ENCODE measurements at regions not wholly inside any gene's neighbourhood (a gene's known extent, or its start where the extent isn't known, plus 50 kb on each side); places are given as distances from the start of the nearest gene placed in this dataset.
"Not testable (repeated sequence)": the region's sequence is repeated elsewhere in the genome, so short reads cannot be mapped to it uniquely, and the experiment has no call there.

DNA sequence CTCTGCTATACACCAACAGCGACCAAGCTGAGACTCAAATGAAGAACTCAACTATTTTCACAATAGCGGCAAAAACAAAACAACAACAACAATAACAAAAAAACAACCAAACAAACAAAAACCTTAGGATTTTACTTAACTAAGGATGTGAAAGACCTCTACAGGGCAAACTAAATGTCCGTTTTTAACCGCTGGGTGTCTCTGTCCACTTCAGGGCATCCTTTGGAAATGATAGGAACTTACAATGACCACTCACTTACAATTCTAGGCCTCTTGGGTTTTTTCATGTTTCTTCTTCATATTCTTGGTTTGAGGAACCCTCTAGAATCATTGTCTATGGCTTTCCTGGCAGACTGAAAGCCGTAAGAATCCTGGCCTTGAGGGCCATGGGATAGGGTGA, 134.0 kb upstream of the FAM78B start:
- TF ChIP-seq, protein P1, sequence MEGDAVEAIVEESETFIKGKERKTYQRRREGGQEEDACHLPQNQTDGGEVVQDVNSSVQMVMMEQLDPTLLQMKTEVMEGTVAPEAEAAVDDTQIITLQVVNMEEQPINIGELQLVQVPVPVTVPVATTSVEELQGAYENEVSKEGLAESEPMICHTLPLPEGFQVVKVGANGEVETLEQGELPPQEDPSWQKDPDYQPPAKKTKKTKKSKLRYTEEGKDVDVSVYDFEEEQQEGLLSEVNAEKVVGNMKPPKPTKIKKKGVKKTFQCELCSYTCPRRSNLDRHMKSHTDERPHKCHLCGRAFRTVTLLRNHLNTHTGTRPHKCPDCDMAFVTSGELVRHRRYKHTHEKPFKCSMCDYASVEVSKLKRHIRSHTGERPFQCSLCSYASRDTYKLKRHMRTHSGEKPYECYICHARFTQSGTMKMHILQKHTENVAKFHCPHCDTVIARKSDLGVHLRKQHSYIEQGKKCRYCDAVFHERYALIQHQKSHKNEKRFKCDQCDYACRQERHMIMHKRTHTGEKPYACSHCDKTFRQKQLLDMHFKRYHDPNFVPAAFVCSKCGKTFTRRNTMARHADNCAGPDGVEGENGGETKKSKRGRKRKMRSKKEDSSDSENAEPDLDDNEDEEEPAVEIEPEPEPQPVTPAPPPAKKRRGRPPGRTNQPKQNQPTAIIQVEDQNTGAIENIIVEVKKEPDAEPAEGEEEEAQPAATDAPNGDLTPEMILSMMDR (conservative IDR thresholded peaks at IDR 0.05; ENCODE audit: low read depth): no peak
- CTCF ChIA-PET: interaction anchor here (0.7 kb wide), 1 partner anchor 45 kb away, joined by 4 read pairs; no protein-coding TSS in a partner anchor
- no peak for DNase-seq (ENCODE audit: low spot score)
- no peak overlapping the region for H3K27ac ChIP-seq
- POLR2A ChIA-PET (ENCODE audit: low non-redundant PET): no interaction called here

GRCh38 chr1:166302989-166303758, 136.4 kb upstream of the FAM78B start:
- no peak overlapping the region for H3K27ac ChIP-seq
- POLR2A ChIA-PET (ENCODE audit: low non-redundant PET): no interaction called here
- no peak for DNase-seq (ENCODE audit: low spot score)
- TF ChIP-seq, protein P1 (conservative IDR thresholded peaks at IDR 0.05; ENCODE audit: low read depth): no peak
- CTCF ChIA-PET: no interaction called here

DNA sequence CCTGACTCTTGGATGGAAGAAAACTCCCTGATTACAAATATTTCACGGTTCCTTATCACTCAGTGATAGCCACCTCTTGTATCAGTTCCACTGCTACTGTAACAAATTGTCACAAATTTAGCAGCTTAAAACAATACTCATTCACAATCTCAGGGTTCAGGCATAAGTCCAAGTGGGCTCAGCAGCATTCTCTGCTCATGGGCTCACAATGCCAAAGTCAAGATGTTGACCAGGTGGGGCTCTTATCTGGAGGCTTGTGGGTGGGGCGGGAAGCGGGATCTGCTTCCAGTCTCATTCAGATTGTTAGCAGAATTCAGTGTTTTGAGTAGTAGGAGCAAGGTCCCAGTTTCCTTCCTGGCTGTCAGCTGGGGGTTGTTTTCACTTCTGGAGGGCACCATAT, 137.3 kb upstream of the FAM78B start:
- ChIA-PET POLR2A (ENCODE audit: low non-redundant PET) (no interaction called here), CTCF (no interaction called here)
- TF ChIP-seq, protein P1 (conservative IDR thresholded peaks at IDR 0.05; ENCODE audit: low read depth): no peak
- DNase-seq (ENCODE audit: low spot score): no peak
- H3K27ac ChIP-seq: no peak overlapping the region

GRCh38 chr1:166305371-166305770, 138.6 kb upstream of the FAM78B start:
- CTCF ChIA-PET: no interaction called here
- H3K27ac ChIP-seq: no peak overlapping the region
- TF ChIP-seq, protein P1 (conservative IDR thresholded peaks at IDR 0.05; ENCODE audit: low read depth): no peak
- no peak for DNase-seq (ENCODE audit: low spot score)
- POLR2A ChIA-PET (ENCODE audit: low non-redundant PET): no interaction called here

DNA sequence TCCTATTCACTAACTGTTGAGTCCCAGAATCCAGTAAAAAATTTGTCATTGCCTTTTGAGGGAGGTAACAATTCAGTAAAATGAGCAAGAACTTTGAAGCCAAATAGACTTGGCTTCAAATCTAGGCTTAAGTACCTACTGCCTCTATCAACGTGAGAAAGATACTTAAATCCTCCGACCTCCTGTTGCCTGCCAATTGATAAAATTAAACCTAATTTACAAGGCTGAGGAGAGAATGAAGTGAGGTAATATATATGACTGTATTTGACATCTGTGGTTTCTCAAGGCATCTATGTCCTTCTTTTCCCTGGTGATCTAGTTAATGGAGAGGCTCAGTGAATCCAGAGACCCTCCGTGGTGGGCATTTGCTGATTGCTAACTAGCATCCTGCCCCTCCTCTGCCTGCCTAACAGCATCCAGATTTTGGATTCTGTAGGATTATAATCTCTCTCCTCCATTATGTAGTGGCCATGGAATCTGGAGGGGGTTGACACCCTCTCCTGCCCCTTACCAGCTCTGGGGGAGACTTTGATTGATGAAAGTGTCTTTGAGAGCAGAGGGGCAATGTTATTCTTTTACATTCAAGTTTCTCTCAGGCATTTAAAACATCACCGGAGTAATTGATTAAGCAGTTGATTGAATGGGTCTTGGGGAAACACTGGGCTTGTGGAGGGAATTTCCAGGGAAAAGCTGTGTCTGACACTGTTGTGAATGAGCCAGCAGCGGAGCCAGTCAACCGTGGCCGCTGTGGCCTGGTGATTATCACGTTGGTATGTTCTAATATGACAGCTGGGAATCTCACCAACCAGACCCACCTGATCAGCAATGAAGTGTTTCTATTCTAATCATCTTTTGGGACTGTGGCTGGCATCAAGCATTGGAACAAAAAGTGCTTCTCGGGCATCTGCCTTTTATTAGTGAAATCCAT, 140.7 kb upstream of the FAM78B start:
- ChIA-PET POLR2A (ENCODE audit: low non-redundant PET) (no interaction called here), CTCF (no interaction called here)
- no peak overlapping the region for H3K27ac ChIP-seq
- no peak for DNase-seq (ENCODE audit: low spot score)
- TF ChIP-seq, protein P1 (conservative IDR thresholded peaks at IDR 0.05; ENCODE audit: low read depth): no peak

GRCh38 chr1:166316306-166316705, 149.5 kb upstream of the FAM78B start:
- DNase-seq (ENCODE audit: low spot score); H3K27ac ChIP-seq; POLR2A ChIA-PET (ENCODE audit: low non-redundant PET); CTCF ChIA-PET: not testable (repeated sequence)

GRCh38 chr1:166322470-166322869, 155.7 kb upstream of the FAM78B start:
- DNase-seq (ENCODE audit: low spot score): no peak
- H3K27ac ChIP-seq: no peak overlapping the region
- ChIA-PET POLR2A (ENCODE audit: low non-redundant PET) (no interaction called here), CTCF (no interaction called here)
- TF ChIP-seq, protein P1 (conservative IDR thresholded peaks at IDR 0.05; ENCODE audit: low read depth): no peak

All from RWPE1 (cell line).